Activated CD8-positive, alpha-beta memory T cell treated with anti-CD3 and anti-CD28 coated beads, Interleukin-2, amount 50 U/mL, for 48 hours (primary cell): ENCODE measurements at regions not wholly inside any gene's neighbourhood (a gene's known extent, or its start where the extent isn't known, plus 50 kb on each side); places are given as distances from the start of the nearest gene placed in this dataset.
A peak's percentile ranks its signal among the peaks of the same experiment; 100 is the strongest.
"Not testable (repeated sequence)": the region's sequence is repeated elsewhere in the genome, so short reads cannot be mapped to it uniquely, and the experiment has no call there.

Source experiments
- DNase-seq: peaks from one replicate; pipeline ENCODE4 v3.0.0-alpha.2; 2020

- DNase-seq = not testable (repeated sequence)
These were observed 232.9 kb upstream of the ZFP64 start for GRCh38 chr20:52424357-52424942.

- DNase-seq = not testable (repeated sequence)
These were observed 232.1 kb upstream of the ZFP64 start for GRCh38 chr20:52423536-52424140.

GRCh38 chr20:52422574-52423336, 231.2 kb upstream of the ZFP64 start:
- no peak for DNase-seq

- no peak for DNase-seq
These were observed 229.2 kb upstream of the ZFP64 start for GRCh38 chr20:52420805-52421204.

GRCh38 chr20:52419205-52419604, 227.6 kb upstream of the ZFP64 start:
- DNase-seq = no peak

- no peak for DNase-seq
These were observed 225.4 kb upstream of the ZFP64 start for GRCh38 chr20:52416953-52417352.

- DNase-seq = no peak
These were observed 220.0 kb upstream of the ZFP64 start for GRCh38 chr20:52411611-52412010.

- DNase-seq = peak; percentile 54
These were observed 219.2 kb upstream of the ZFP64 start for GRCh38 chr20:52410731-52411234.

- DNase-seq = peak; percentile 55
These were observed 218.6 kb upstream of the ZFP64 start for GRCh38 chr20:52410182-52410647.

- no peak for DNase-seq
These were observed 214.4 kb upstream of the ZFP64 start for GRCh38 chr20:52405986-52406385.

GRCh38 chr20:52405417-52405816, 213.8 kb upstream of the ZFP64 start:
- DNase-seq = no peak

- no peak for DNase-seq
These were observed 213.1 kb upstream of the ZFP64 start for GRCh38 chr20:52404671-52405070.

- no peak for DNase-seq
These were observed 211.4 kb upstream of the ZFP64 start for GRCh38 chr20:52402950-52403349.

- no peak for DNase-seq
These were observed 210.9 kb upstream of the ZFP64 start for GRCh38 chr20:52402514-52402913.

- DNase-seq = no peak
These were observed 209.9 kb upstream of the ZFP64 start for GRCh38 chr20:52401431-52401830.

GRCh38 chr20:52399352-52399751, 207.8 kb upstream of the ZFP64 start:
- DNase-seq = no peak

- DNase-seq = no peak
These were observed 198.0 kb upstream of the ZFP64 start for GRCh38 chr20:52389606-52390005.

GRCh38 chr20:52383995-52384621, 192.5 kb upstream of the ZFP64 start:
- DNase-seq = no peak

GRCh38 chr20:52382933-52383332, 191.4 kb upstream of the ZFP64 start:
- no peak for DNase-seq

- DNase-seq = peak; percentile 62
These were observed 188.3 kb upstream of the ZFP64 start for GRCh38 chr20:52379723-52380336.

GRCh38 chr20:52372169-52372568, 180.6 kb upstream of the ZFP64 start:
- DNase-seq = no peak

GRCh38 chr20:52365688-52366087, 174.1 kb upstream of the ZFP64 start:
- no peak for DNase-seq

GRCh38 chr20:52364405-52364804, 172.8 kb upstream of the ZFP64 start:
- DNase-seq = no peak
